Neural cell (in vitro differentiated cells): ENCODE measurements at regions not wholly inside any gene's neighbourhood (a gene's known extent, or its start where the extent isn't known, plus 50 kb on each side); places are given as distances from the start of the nearest gene placed in this dataset.

Source experiments
- CTCF ChIP-seq: fragments of 450-650 bp; IDR thresholded peaks from 2 replicates; pipeline ENCODE4 v1.5.1; 2014; ENCODE audit warnings: antibody characterized with exemption, mild to moderate bottlenecking, moderate library complexity; ENCODE audit not compliant: poor library complexity, severe bottlenecking
- EZH2 ChIP-seq: fragments of 200-600, 300-800 bp; shearing (Covaris generic), sonication (generic); IDR thresholded peaks from 2 replicates; pipeline ENCODE4 v1.6.1; 2014; ENCODE audit warnings: antibody characterized with exemption, low read length, borderline replicate concordance, mild to moderate bottlenecking; ENCODE audit not compliant: insufficient read depth, poor library complexity, severe bottlenecking
- MXI1 ChIP-seq: fragments of 450-650 bp; conservative IDR thresholded peaks from 2 replicates; pipeline ENCODE4 v1.6.1; 2014; ENCODE audit warnings: antibody characterized with exemption, mild to moderate bottlenecking; ENCODE audit not compliant: poor library complexity, severe bottlenecking
- POLR2AphosphoS5 ChIP-seq: IDR thresholded peaks from 2 replicates; pipeline ENCODE4 v1.6.1; 2012
- REST ChIP-seq: IDR thresholded peaks from 2 replicates; pipeline ENCODE4 v1.6.1; 2012; ENCODE audit warnings: borderline replicate concordance
- TAF1 ChIP-seq: IDR thresholded peaks from 2 replicates; pipeline ENCODE4 v1.6.1; 2012; ENCODE audit warnings: low read depth

- no peak for TF ChIP-seq TAF1
- TF ChIP-seq REST, result no peak
- TF ChIP-seq MXI1, result no peak
- no peak for TF ChIP-seq POLR2AphosphoS5
- TF ChIP-seq EZH2, result no peak
- no peak for TF ChIP-seq CTCF
These were observed 181.0 kb upstream of the PITX1 start for GRCh38 chr5:135214897-135215616.
